ENCODE measurements at regions not wholly inside any gene's neighbourhood (a gene's known extent, or its start where the extent isn't known, plus 50 kb on each side); places are given as distances from the start of the nearest gene placed in this dataset.
"Not testable (repeated sequence)": the region's sequence is repeated elsewhere in the genome, so short reads cannot be mapped to it uniquely, and the experiment has no call there.

- POLR2A ChIA-PET = no interaction called here
- H3K36me3 ChIP-seq (ENCODE audit: insufficient read depth, low read length) = no peaks in the 10 kb centered on the region
- peaks cover 0 to 8% (median 1%) of the 10 kb centered on the region in 5 donors for H3K9me3 Mint-ChIP-seq
- CTCF ChIA-PET = no interaction called here
- H3K36me3 Mint-ChIP-seq = no peaks in the 10 kb centered on the region
- no peak overlapping the region for H3K27ac ChIP-seq (ENCODE audit: low read depth, low read length)
- H3K27me3 ChIP-seq (ENCODE audit: insufficient read depth, low read length, poor library complexity, severe bottlenecking) = no peaks in the 10 kb centered on the region
- H3K27ac Mint-ChIP-seq = peak overlapping the region in 1 of 8 donors; percentile 14
- no peak overlapping the region for H3K4me3 ChIP-seq (ENCODE audit: low read length)
- no peaks in the 10 kb centered on the region for H3K9me3 ChIP-seq (ENCODE audit: low read length)
- peaks cover 0 to 1% of the 10 kb centered on the region in 2 donors for H3K27me3 Mint-ChIP-seq
- no peaks in the 10 kb centered on the region for H3K4me1 ChIP-seq (ENCODE audit: insufficient read depth, low read length)
- DNase-seq = no peak
- H3K4me3 Mint-ChIP-seq = no peak overlapping the region
- no peaks in the 10 kb centered on the region for H3K4me1 Mint-ChIP-seq
These were observed 321.1 kb upstream of the NT5E start for GRCh38 chr6:85128781-85129180.

GRCh38 chr6:85128256-85128655 is 321.6 kb upstream of the NT5E start:
- CTCF ChIA-PET; H3K27ac ChIP-seq (ENCODE audit: low read depth, low read length); H3K9me3 Mint-ChIP-seq; H3K4me3 Mint-ChIP-seq; H3K27me3 ChIP-seq (ENCODE audit: insufficient read depth, low read length, poor library complexity, severe bottlenecking); H3K27me3 Mint-ChIP-seq; H3K4me1 Mint-ChIP-seq; POLR2A ChIA-PET; DNase-seq; H3K27ac Mint-ChIP-seq; H3K4me3 ChIP-seq (ENCODE audit: low read length); H3K36me3 Mint-ChIP-seq; H3K36me3 ChIP-seq (ENCODE audit: insufficient read depth, low read length); H3K9me3 ChIP-seq (ENCODE audit: low read length); H3K4me1 ChIP-seq (ENCODE audit: insufficient read depth, low read length): not testable (repeated sequence)

GRCh38 chr6:85127696-85128243 is 322.1 kb upstream of the NT5E start:
- H3K9me3 Mint-ChIP-seq = peaks cover 0 to 8% (median 0%) of the 10 kb centered on the region in 5 donors
- H3K27ac Mint-ChIP-seq = no peak overlapping the region
- Histone ChIP-seq H3K36me3 (ENCODE audit: insufficient read depth, low read length) (no peaks in the 10 kb centered on the region), H3K27ac (ENCODE audit: low read depth, low read length) (no peak overlapping the region), H3K9me3 (ENCODE audit: low read length) (no peaks in the 10 kb centered on the region), H3K27me3 (ENCODE audit: insufficient read depth, low read length, poor library complexity, severe bottlenecking) (no peaks in the 10 kb centered on the region), H3K4me1 (ENCODE audit: insufficient read depth, low read length) (no peaks in the 10 kb centered on the region), H3K4me3 (ENCODE audit: low read length) (no peak overlapping the region)
- H3K4me3 Mint-ChIP-seq = no peak overlapping the region
- DNase-seq = no peak
- CTCF ChIA-PET = no interaction called here
- POLR2A ChIA-PET = no interaction called here
- H3K27me3 Mint-ChIP-seq = no peaks in the 10 kb centered on the region
- no peaks in the 10 kb centered on the region for H3K36me3 Mint-ChIP-seq
- H3K4me1 Mint-ChIP-seq = no peaks in the 10 kb centered on the region

GRCh38 chr6:85127168-85127498 is 322.8 kb upstream of the NT5E start:
- H3K4me1 ChIP-seq (ENCODE audit: insufficient read depth, low read length) = no peaks in the 10 kb centered on the region
- ChIA-PET POLR2A (no interaction called here), CTCF (no interaction called here)
- H3K27ac Mint-ChIP-seq = no peak overlapping the region
- no peak for DNase-seq
- no peaks in the 10 kb centered on the region for H3K36me3 ChIP-seq (ENCODE audit: insufficient read depth, low read length)
- H3K4me3 Mint-ChIP-seq = no peak overlapping the region
- no peak overlapping the region for H3K4me3 ChIP-seq (ENCODE audit: low read length)
- H3K27ac ChIP-seq (ENCODE audit: low read depth, low read length) = no peak overlapping the region
- H3K27me3 Mint-ChIP-seq = no peaks in the 10 kb centered on the region
- H3K9me3 ChIP-seq (ENCODE audit: low read length) = no peaks in the 10 kb centered on the region
- H3K4me1 Mint-ChIP-seq = no peaks in the 10 kb centered on the region
- no peaks in the 10 kb centered on the region for H3K27me3 ChIP-seq (ENCODE audit: insufficient read depth, low read length, poor library complexity, severe bottlenecking)
- peaks cover 0 to 6% (median 0%) of the 10 kb centered on the region in 5 donors for H3K9me3 Mint-ChIP-seq
- no peaks in the 10 kb centered on the region for H3K36me3 Mint-ChIP-seq

- H3K4me1 ChIP-seq (ENCODE audit: insufficient read depth, low read length) = no peaks in the 10 kb centered on the region
- no peaks in the 10 kb centered on the region for H3K27me3 ChIP-seq (ENCODE audit: insufficient read depth, low read length, poor library complexity, severe bottlenecking)
- H3K4me3 ChIP-seq (ENCODE audit: low read length) = no peak overlapping the region
- Mint-ChIP-seq H3K4me3 (no peak overlapping the region), H3K27me3 (no peaks in the 10 kb centered on the region), H3K36me3 (no peaks in the 10 kb centered on the region), H3K4me1 (no peaks in the 10 kb centered on the region), H3K9me3 (peaks cover 0 to 6% (median 0%) of the 10 kb centered on the region in 5 donors), H3K27ac (no peak overlapping the region)
- no peak for DNase-seq
- H3K36me3 ChIP-seq (ENCODE audit: insufficient read depth, low read length) = no peaks in the 10 kb centered on the region
- no peak overlapping the region for H3K27ac ChIP-seq (ENCODE audit: low read depth, low read length)
- CTCF ChIA-PET = no interaction called here
- H3K9me3 ChIP-seq (ENCODE audit: low read length) = no peaks in the 10 kb centered on the region
- POLR2A ChIA-PET = no interaction called here
These were observed 323.3 kb upstream of the NT5E start for GRCh38 chr6:85126485-85127167.

- H3K4me1 ChIP-seq (ENCODE audit: insufficient read depth, low read length) = no peaks in the 10 kb centered on the region
- no peaks in the 10 kb centered on the region for H3K9me3 ChIP-seq (ENCODE audit: low read length)
- no peaks in the 10 kb centered on the region for H3K4me1 Mint-ChIP-seq
- no peak overlapping the region for H3K27ac Mint-ChIP-seq
- POLR2A ChIA-PET = no interaction called here
- H3K27me3 ChIP-seq (ENCODE audit: insufficient read depth, low read length, poor library complexity, severe bottlenecking) = no peaks in the 10 kb centered on the region
- H3K4me3 Mint-ChIP-seq = no peak overlapping the region
- H3K4me3 ChIP-seq (ENCODE audit: low read length) = no peak overlapping the region
- H3K27me3 Mint-ChIP-seq = no peaks in the 10 kb centered on the region
- CTCF ChIA-PET = no interaction called here
- H3K36me3 ChIP-seq (ENCODE audit: insufficient read depth, low read length) = no peaks in the 10 kb centered on the region
- no peaks in the 10 kb centered on the region for H3K36me3 Mint-ChIP-seq
- H3K27ac ChIP-seq (ENCODE audit: low read depth, low read length) = no peak overlapping the region
- peaks cover 0 to 4% (median 0%) of the 10 kb centered on the region in 5 donors for H3K9me3 Mint-ChIP-seq
- DNase-seq = no peak
These were observed 324.4 kb upstream of the NT5E start for GRCh38 chr6:85125526-85125925.

- Mint-ChIP-seq H3K27ac (no peak overlapping the region), H3K4me3 (no peak overlapping the region), H3K36me3 (no peaks in the 10 kb centered on the region), H3K27me3 (peaks cover 0 to 2% of the 10 kb centered on the region in 2 donors), H3K9me3 (peaks cover 0 to 4% (median 0%) of the 10 kb centered on the region in 5 donors), H3K4me1 (no peaks in the 10 kb centered on the region)
- H3K36me3 ChIP-seq (ENCODE audit: insufficient read depth, low read length) = no peaks in the 10 kb centered on the region
- no peak for DNase-seq
- ChIA-PET CTCF (no interaction called here), POLR2A (no interaction called here)
- H3K27ac ChIP-seq (ENCODE audit: low read depth, low read length) = no peak overlapping the region
- no peaks in the 10 kb centered on the region for H3K27me3 ChIP-seq (ENCODE audit: insufficient read depth, low read length, poor library complexity, severe bottlenecking)
- H3K4me1 ChIP-seq (ENCODE audit: insufficient read depth, low read length) = no peaks in the 10 kb centered on the region
- no peak overlapping the region for H3K4me3 ChIP-seq (ENCODE audit: low read length)
- no peaks in the 10 kb centered on the region for H3K9me3 ChIP-seq (ENCODE audit: low read length)
These were observed 325.2 kb upstream of the NT5E start for GRCh38 chr6:85124472-85125354.

GRCh38 chr6:85121158-85121557 is 328.7 kb upstream of the NT5E start:
- no peak overlapping the region for H3K27ac ChIP-seq (ENCODE audit: low read depth, low read length)
- Mint-ChIP-seq H3K27me3 (peaks cover 0 to 2% of the 10 kb centered on the region in 2 donors), H3K4me3 (no peak overlapping the region), H3K4me1 (no peaks in the 10 kb centered on the region), H3K36me3 (no peaks in the 10 kb centered on the region), H3K9me3 (no peaks in the 10 kb centered on the region), H3K27ac (no peak overlapping the region)
- POLR2A ChIA-PET = no interaction called here
- H3K27me3 ChIP-seq (ENCODE audit: insufficient read depth, low read length, poor library complexity, severe bottlenecking) = no peaks in the 10 kb centered on the region
- DNase-seq = no peak
- H3K4me3 ChIP-seq (ENCODE audit: low read length) = no peak overlapping the region
- no peaks in the 10 kb centered on the region for H3K36me3 ChIP-seq (ENCODE audit: insufficient read depth, low read length)
- H3K4me1 ChIP-seq (ENCODE audit: insufficient read depth, low read length) = no peaks in the 10 kb centered on the region
- CTCF ChIA-PET = no interaction called here
- H3K9me3 ChIP-seq (ENCODE audit: low read length) = no peaks in the 10 kb centered on the region

Data from CD8-positive, alpha-beta memory T cell (primary cell).